ENCODE measurements at regions not wholly inside any gene's neighbourhood (a gene's known extent, or its start where the extent isn't known, plus 50 kb on each side); places are given as distances from the start of the nearest gene placed in this dataset.

- no peak for DNase-seq
Observed at GRCh38 chr10:29694121-29694520, 59.4 kb upstream of the SVIL start.

GRCh38 chr10:29692121-29692539 lies 57.4 kb upstream of the SVIL start:
- DNase-seq: no peak

- DNase-seq: no peak
Observed at GRCh38 chr10:29691564-29692072, 56.8 kb upstream of the SVIL start.

GRCh38 chr10:29689001-29689400 lies 54.2 kb upstream of the SVIL start:
- DNase-seq: no peak

- peak in 2 of 56 donors; percentile 1 to 3 for DNase-seq
Observed at GRCh38 chr10:29688230-29688661, 53.5 kb upstream of the SVIL start.

GRCh38 chr10:29687421-29688164 lies 52.8 kb upstream of the SVIL start:
- DNase-seq: no peak

GRCh38 chr10:29685506-29685905 lies 50.7 kb upstream of the SVIL start:
- DNase-seq: no peak
